ENCODE measurements at regions not wholly inside any gene's neighbourhood (a gene's known extent, or its start where the extent isn't known, plus 50 kb on each side); places are given as distances from the start of the nearest gene placed in this dataset.
A peak's percentile ranks its signal among the peaks of the same experiment; 100 is the strongest.

GRCh38 chr2:39490586-39490985, 53.5 kb upstream of the MAP4K3 start (continued):
- no peak for TF ChIP-seq ZBTB4 (CRISPR knock-in tag; IDR thresholded peaks at IDR 0.05)
- no peak for TF ChIP-seq KDM1A (IDR thresholded peaks at IDR 0.05; ENCODE audit: borderline replicate concordance)
- no peak for TF ChIP-seq WRNIP1 (IDR thresholded peaks at IDR 0.05; ENCODE audit: borderline replicate concordance, low read depth, low read length)
- TF ChIP-seq RFX5 (IDR thresholded peaks at IDR 0.05; ENCODE audit: low read depth, low read length): no peak
- no peak for TF ChIP-seq SMC3 (IDR thresholded peaks at IDR 0.05; ENCODE audit: borderline replicate concordance, low read length)
- no peak for TF ChIP-seq JUND (IDR thresholded peaks at IDR 0.05; ENCODE audit: low read depth, low read length)

- intact Hi-C loops (cut with micrococcal nuclease; ENCODE audit: unreplicated experiment): loop anchor here (5.0 to 10.0 kb wide), 2 partner anchors 114 to 227 kb away; no protein-coding TSS in a partner anchor
- Histone ChIP-seq H3K36me3 (ENCODE audit: control insufficient read depth in 2 of 2, insufficient read depth in 2 of 2, low read length in 1 of 2) (no peaks in the 10 kb centered on the region), H3K27ac (ENCODE audit: control insufficient read depth, insufficient read depth) (no peak overlapping the region), H3K4me1 (ENCODE audit: control insufficient read depth, insufficient read depth, low read length) (peaks cover 21% of the 10 kb centered on the region), H4K20me1 (ENCODE audit: control insufficient read depth, insufficient read depth) (no peaks in the 10 kb centered on the region), H3K79me2 (ENCODE audit: control insufficient read depth, insufficient read depth, low read length) (no peaks in the 10 kb centered on the region), H3K9me3 (replicated peaks; ENCODE audit: control insufficient read depth, insufficient read depth, low read length) (no peaks in the 10 kb centered on the region), H3K9ac (ENCODE audit: control insufficient read depth, insufficient read depth, low read length) (no peak overlapping the region), H2AFZ (ENCODE audit: control insufficient read depth, low read depth, low read length) (no peak overlapping the region), H3K27me3 (replicated peaks in 1 of 2; ENCODE audit: control insufficient read depth in 2 of 2, insufficient read depth in 2 of 2, low read length in 1 of 2) (peaks cover 0 to 3% of the 10 kb centered on the region in 2 experiments; a peak in 2 of 4 replicates), H3K4me2 (ENCODE audit: control insufficient read depth, insufficient read depth) (peak overlapping the region; percentile 87), H3K4me3 (no peak overlapping the region)
- RAD21 ChIA-PET (ENCODE audit: unreplicated experiment): interaction anchor here (1.2 kb wide), 1 partner anchor 112 kb away, joined by 3 read pairs; no protein-coding TSS in a partner anchor
- FAIRE-seq (no peak), ATAC-seq (no peak; the same call in 2 of the 3 replicates), DNase-seq (ENCODE audit: low read depth, low spot score) (no peak)
- TF ChIP-seq SMARCA5 (IDR thresholded peaks at IDR 0.05) (peak; percentile 46; the same call in 1 of the 2 replicates), TCF12 (IDR thresholded peaks at IDR 0.05; ENCODE audit: low read depth, low read length) (no peak), SUZ12 (IDR thresholded peaks at IDR 0.05; ENCODE audit: unreplicated experiment) (no peak), PAX8 (IDR thresholded peaks at IDR 0.05) (0 out of 2 replicates have a peak, but pooled peaks have one; percentile 49)
- CTCF ChIA-PET: interaction anchor here (0.9 to 1.6 kb wide), 4 partner anchors 13 to 114 kb away, joined by 3 to 4 read pairs (median 4); no protein-coding TSS in a partner anchor
- SMC1A ChIA-PET (ENCODE audit: uncharacterized antibody, unreplicated experiment): interaction anchor here (2.6 kb wide), 1 partner anchor 115 kb away, joined by 14 read pairs; no protein-coding TSS in a partner anchor
- POLR2A ChIA-PET: no interaction called here
- in situ Hi-C loops (cut with MboI): no loop called here
- 34% methylated on average over 4 of the region's 4 CpGs for WGBS (ENCODE audit: insufficient coverage, insufficient replicate concordance, low lambda C conversion rate, missing lambda C conversion rate)
- no TSS peak for BruUV-seq (replicated peaks)
Measured at GRCh38 chr2:39491653-39492052, 54.6 kb upstream of the MAP4K3 start.
